ENCODE measurements at regions not wholly inside any gene's neighbourhood (a gene's known extent, or its start where the extent isn't known, plus 50 kb on each side); places are given as distances from the start of the nearest gene placed in this dataset.
"Not testable (repeated sequence)": the region's sequence is repeated elsewhere in the genome, so short reads cannot be mapped to it uniquely, and the experiment has no call there.

DNA sequence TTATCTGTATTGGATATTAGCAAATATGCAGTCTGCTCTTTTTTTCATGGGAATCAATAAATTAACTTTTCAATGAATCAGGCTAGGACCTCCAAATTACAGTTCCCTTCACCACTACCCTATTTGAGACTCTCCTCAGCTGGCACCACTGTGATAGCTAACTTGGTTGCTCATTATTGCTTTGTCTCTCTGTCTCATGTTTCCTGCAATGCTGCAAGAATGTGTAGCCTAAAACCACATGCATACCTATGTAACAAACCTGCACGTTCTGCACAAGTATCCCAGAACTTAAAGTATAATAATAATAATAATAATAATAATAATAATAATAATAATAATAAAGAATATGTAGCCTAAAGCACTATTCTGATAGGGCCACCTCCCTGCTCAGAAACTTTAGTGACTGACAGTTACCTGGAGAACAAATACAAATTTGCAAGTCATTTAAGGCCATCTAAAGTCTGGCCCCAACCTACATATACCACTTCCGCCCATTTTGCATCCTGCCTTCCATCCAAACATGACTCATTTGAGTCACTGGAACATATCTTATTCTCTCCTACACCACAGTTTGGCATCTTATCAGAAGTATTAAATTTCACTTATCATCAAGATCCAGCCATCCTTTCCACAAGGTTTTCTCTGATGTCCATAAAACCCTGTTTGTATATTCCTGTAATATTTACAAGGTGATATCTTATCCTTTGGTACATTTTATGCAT lies 215.1 kb downstream of the LRRK2 start:
- H3K4me3 ChIP-seq: no peak overlapping the region
- intact Hi-C loops (cut with DNase I): no loop called here
- 43% methylated on average over 2 of the region's 2 CpGs for WGBS (ENCODE audit: insufficient coverage, low coverage, low lambda C conversion rate, missing lambda C conversion rate)
- no peaks in the 10 kb centered on the region for H3K4me1 ChIP-seq
- H3K27ac ChIP-seq: no peak overlapping the region
- no peaks in the 10 kb centered on the region for H3K9me3 ChIP-seq
- TF ChIP-seq POLR2A (IDR thresholded peaks at IDR 0.05) (no peak), CTCF (IDR thresholded peaks at IDR 0.05) (no peak)
- DNase-seq: no peak
- H3K36me3 ChIP-seq: no peaks in the 10 kb centered on the region
- H3K27me3 ChIP-seq: no peaks in the 10 kb centered on the region
- no peak for ATAC-seq

GRCh38 chr12:40444174-40444573 lies 219.4 kb downstream of the LRRK2 start:
- no peak overlapping the region for H3K4me3 ChIP-seq
- WGBS (ENCODE audit: insufficient coverage, low coverage, low lambda C conversion rate, missing lambda C conversion rate): 63% methylated on average over 4 of the region's 5 CpGs
- DNase-seq (no peak), ATAC-seq (no peak)
- TF ChIP-seq POLR2A (IDR thresholded peaks at IDR 0.05): no peak
- no peak for TF ChIP-seq CTCF (IDR thresholded peaks at IDR 0.05)
- no peaks in the 10 kb centered on the region for H3K4me1 ChIP-seq
- H3K27ac ChIP-seq: no peak overlapping the region
- no peaks in the 10 kb centered on the region for H3K27me3 ChIP-seq
- intact Hi-C loops (cut with DNase I): no loop called here
- H3K36me3 ChIP-seq: no peaks in the 10 kb centered on the region
- H3K9me3 ChIP-seq: no peaks in the 10 kb centered on the region

DNA sequence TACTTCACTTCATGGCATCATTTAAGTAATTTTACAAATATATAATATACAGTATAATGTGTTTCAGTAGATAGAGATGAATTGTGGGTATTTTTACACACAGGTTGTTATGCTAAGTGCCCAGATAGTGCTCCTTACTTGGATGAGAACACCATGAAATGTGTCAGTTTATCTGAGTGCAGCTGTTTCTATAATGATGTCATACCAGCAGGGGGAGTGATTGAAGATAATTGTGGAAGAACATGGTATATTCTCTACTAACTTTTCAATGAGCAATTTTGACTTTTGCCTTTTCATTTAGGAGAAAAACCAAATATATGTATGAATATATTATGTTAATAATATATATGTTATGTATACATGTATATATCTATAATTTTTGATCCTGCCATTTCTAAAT lies 221.6 kb downstream of the LRRK2 start:
- no peaks in the 10 kb centered on the region for H3K27me3 ChIP-seq
- ATAC-seq: peak in 1 of 4 donors; percentile 31
- no peak for DNase-seq
- no peak overlapping the region for H3K4me3 ChIP-seq
- no peaks in the 10 kb centered on the region for H3K4me1 ChIP-seq
- H3K9me3 ChIP-seq: no peaks in the 10 kb centered on the region
- H3K36me3 ChIP-seq: no peaks in the 10 kb centered on the region
- intact Hi-C loops (cut with DNase I): no loop called here
- TF ChIP-seq POLR2A (IDR thresholded peaks at IDR 0.05) (no peak), CTCF (IDR thresholded peaks at IDR 0.05) (peak; percentile 4 to 46 (median 36))
- H3K27ac ChIP-seq: no peak overlapping the region

DNA sequence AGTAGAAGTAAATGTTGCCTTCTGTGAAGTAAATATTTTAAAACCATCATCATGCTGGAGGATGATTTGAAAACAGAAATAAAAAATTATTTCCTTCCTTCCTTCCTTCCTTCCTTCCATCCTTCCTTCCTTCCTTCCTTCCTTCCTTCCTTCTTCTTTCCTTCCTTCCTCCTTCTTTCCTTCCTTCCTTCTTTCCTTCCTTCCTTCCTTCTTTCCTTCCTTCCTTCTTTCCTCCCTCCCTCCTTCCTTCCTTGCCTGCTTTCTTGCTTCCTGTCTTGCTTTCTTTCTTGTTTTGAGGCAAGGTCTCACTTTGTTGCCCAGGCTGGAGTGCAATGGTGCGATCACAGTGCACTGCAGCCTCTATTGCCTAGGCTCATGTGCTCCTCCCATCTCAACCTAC lies 223.7 kb downstream of the LRRK2 start:
- ATAC-seq; H3K4me1 ChIP-seq; intact Hi-C loops (cut with DNase I); H3K36me3 ChIP-seq; H3K27me3 ChIP-seq; H3K27ac ChIP-seq; H3K4me3 ChIP-seq; H3K9me3 ChIP-seq; DNase-seq: not testable (repeated sequence)
- 86% methylated on average over 1 of the region's 1 CpG for WGBS (ENCODE audit: insufficient coverage, low coverage, low lambda C conversion rate, missing lambda C conversion rate)

DNA sequence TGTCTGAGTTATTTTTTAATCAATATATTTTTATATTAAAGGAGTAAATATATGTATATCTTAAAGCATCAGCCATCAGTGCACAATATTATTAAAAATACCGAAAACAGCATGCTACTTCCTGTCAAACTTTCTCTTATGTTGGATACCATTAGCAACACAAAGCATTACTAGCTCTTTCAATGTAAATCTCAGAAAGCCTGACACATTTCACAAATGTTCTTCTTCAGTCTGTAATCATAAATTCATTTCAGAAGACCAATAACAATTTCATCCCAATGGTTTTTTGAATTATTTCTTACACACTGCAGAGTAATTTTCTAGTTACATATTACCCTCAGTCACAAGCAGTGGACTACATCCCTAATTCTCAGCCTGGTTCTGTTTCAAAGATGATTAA lies 226.9 kb downstream of the LRRK2 start:
- no peaks in the 10 kb centered on the region for H3K36me3 ChIP-seq
- no peaks in the 10 kb centered on the region for H3K4me1 ChIP-seq
- no peak for ATAC-seq
- DNase-seq: no peak
- H3K27me3 ChIP-seq: no peaks in the 10 kb centered on the region
- H3K27ac ChIP-seq: no peak overlapping the region
- intact Hi-C loops (cut with DNase I): no loop called here
- TF ChIP-seq CTCF (IDR thresholded peaks at IDR 0.05): no peak
- TF ChIP-seq POLR2A (IDR thresholded peaks at IDR 0.05): no peak
- H3K4me3 ChIP-seq: no peak overlapping the region
- WGBS (ENCODE audit: insufficient coverage, low coverage, low lambda C conversion rate, missing lambda C conversion rate): 72% methylated on average over 1 of the region's 1 CpG
- no peaks in the 10 kb centered on the region for H3K9me3 ChIP-seq
